Neural progenitor cell (in vitro differentiated cells): ENCODE measurements at regions not wholly inside any gene's neighbourhood (a gene's known extent, or its start where the extent isn't known, plus 50 kb on each side); places are given as distances from the start of the nearest gene placed in this dataset.

ENCODE experiments used
- DNase-seq: peaks from one replicate; pipeline ENCODE4 v3.0.0-alpha.2; 2016; ENCODE audit warnings: low spot score
- H2AFZ ChIP-seq: fragments of 200-600 bp; sonication (generic); replicated peaks from 2 replicates; pipeline ENCODE4 v1.6.1; 2016; ENCODE audit warnings: antibody characterized with exemption
- H3F3A ChIP-seq: fragments of 200-600 bp; sonication (generic); 2 replicates; pipeline ENCODE4 v1.6.1; 2016; ENCODE audit warnings: antibody characterized with exemption, low read depth
- H3K27ac ChIP-seq: fragments of 200-600 bp; sonication (generic); 2 replicates; pipeline ENCODE4 v1.5.1; 2016; ENCODE audit warnings: mild to moderate bottlenecking
- H3K27me3 ChIP-seq: fragments of 200-600 bp; sonication (generic); 2 replicates; pipeline ENCODE4 v1.6.1; 2016; ENCODE audit warnings: mild to moderate bottlenecking, moderate library complexity
- H3K36me3 ChIP-seq: fragments of 200-600 bp; sonication (generic); 2 replicates; pipeline ENCODE4 v1.5.1; 2016
- H3K4me1 ChIP-seq: fragments of 200-600 bp; sonication (generic); 2 replicates; pipeline ENCODE4 v1.6.1; 2016; ENCODE audit warnings: mixed run types
- H3K4me2 ChIP-seq: fragments of 200-600 bp; sonication (generic); 2 replicates; pipeline ENCODE4 v1.6.1; 2016
- H3K4me3 ChIP-seq: fragments of 200-600 bp; sonication (generic); 2 replicates; pipeline ENCODE4 v1.5.1; 2016
- H3K79me2 ChIP-seq: fragments of 200-600 bp; sonication (generic); 2 replicates; pipeline ENCODE4 v1.6.1; 2016; ENCODE audit warnings: low read depth
- H3K9ac ChIP-seq: fragments of 200-600 bp; sonication (generic); 2 replicates; pipeline ENCODE4 v1.6.1; 2016
- H3K9me3 ChIP-seq: fragments of 200-600 bp; sonication (generic); 2 replicates; pipeline ENCODE4 v1.5.1; 2016; ENCODE audit warnings: low read depth
- H4K20me1 ChIP-seq: fragments of 200-600 bp; sonication (generic); 2 replicates; pipeline ENCODE4 v1.6.1; 2016; ENCODE audit warnings: low read depth
- H3K27ac Mint-ChIP-seq: 3 replicates; pipeline ENCODE4 v1.8.0; 2021; ENCODE audit warnings: mixed read lengths
- H3K27me3 Mint-ChIP-seq: 2 replicates; pipeline ENCODE4 v1.8.0; 2022; ENCODE audit warnings: low read depth, mild to moderate bottlenecking, inconsistent platforms, moderate library complexity, mixed read lengths; ENCODE audit not compliant: insufficient read depth
- H3K36me3 Mint-ChIP-seq: 3 replicates; pipeline ENCODE4 v1.8.0; 2021; ENCODE audit warnings: mixed read lengths
- H3K4me1 Mint-ChIP-seq: 3 replicates; pipeline ENCODE4 v1.8.0; 2021; ENCODE audit warnings: mixed read lengths
- H3K4me3 Mint-ChIP-seq: 3 replicates; pipeline ENCODE4 v1.8.0; 2021; ENCODE audit warnings: mild to moderate bottlenecking, moderate library complexity, mixed read lengths
- H3K9me3 Mint-ChIP-seq: 3 replicates; pipeline ENCODE4 v1.8.0; 2020; ENCODE audit warnings: mixed read lengths
- EZH2 ChIP-seq: fragments of 200-600 bp; sonication (generic); IDR thresholded peaks from 2 replicates; pipeline ENCODE4 v1.6.1; 2017; ENCODE audit warnings: antibody characterized with exemption, mild to moderate bottlenecking, moderate library complexity
- EZH2phosphoT487 ChIP-seq: fragments of 200-600 bp; sonication (generic); IDR thresholded peaks from 2 replicates; pipeline ENCODE4 v1.6.1; 2017; ENCODE audit warnings: antibody characterized with exemption
- TF ChIP-seq, protein P1 (sequence below): fragments of 200-600 bp; sonication (generic); IDR thresholded peaks from 2 replicates; pipeline ENCODE4 v1.5.1; 2017; ENCODE audit warnings: antibody characterized with exemption, mild to moderate bottlenecking

GRCh38 chr5:168162464-168162863 lies 129.0 kb upstream of the WWC1 start:
- Mint-ChIP-seq H3K36me3 (peaks cover 8% of the 10 kb centered on the region), H3K4me3 (no peak overlapping the region), H3K9me3 (no peaks in the 10 kb centered on the region), H3K27ac (peak overlapping the region; percentile 83), H3K27me3 (peaks cover 5% of the 10 kb centered on the region), H3K4me1 (peaks cover 64% of the 10 kb centered on the region)
- peaks cover 27% of the 10 kb centered on the region for H3F3A ChIP-seq
- no peak overlapping the region for H3K9ac ChIP-seq
- H3K27me3 ChIP-seq = no peaks in the 10 kb centered on the region
- TF ChIP-seq EZH2 = no peak
- TF ChIP-seq, protein P1, sequence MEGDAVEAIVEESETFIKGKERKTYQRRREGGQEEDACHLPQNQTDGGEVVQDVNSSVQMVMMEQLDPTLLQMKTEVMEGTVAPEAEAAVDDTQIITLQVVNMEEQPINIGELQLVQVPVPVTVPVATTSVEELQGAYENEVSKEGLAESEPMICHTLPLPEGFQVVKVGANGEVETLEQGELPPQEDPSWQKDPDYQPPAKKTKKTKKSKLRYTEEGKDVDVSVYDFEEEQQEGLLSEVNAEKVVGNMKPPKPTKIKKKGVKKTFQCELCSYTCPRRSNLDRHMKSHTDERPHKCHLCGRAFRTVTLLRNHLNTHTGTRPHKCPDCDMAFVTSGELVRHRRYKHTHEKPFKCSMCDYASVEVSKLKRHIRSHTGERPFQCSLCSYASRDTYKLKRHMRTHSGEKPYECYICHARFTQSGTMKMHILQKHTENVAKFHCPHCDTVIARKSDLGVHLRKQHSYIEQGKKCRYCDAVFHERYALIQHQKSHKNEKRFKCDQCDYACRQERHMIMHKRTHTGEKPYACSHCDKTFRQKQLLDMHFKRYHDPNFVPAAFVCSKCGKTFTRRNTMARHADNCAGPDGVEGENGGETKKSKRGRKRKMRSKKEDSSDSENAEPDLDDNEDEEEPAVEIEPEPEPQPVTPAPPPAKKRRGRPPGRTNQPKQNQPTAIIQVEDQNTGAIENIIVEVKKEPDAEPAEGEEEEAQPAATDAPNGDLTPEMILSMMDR = no peak
- TF ChIP-seq EZH2phosphoT487 = no peak
- H4K20me1 ChIP-seq = no peaks in the 10 kb centered on the region
- H3K79me2 ChIP-seq = no peaks in the 10 kb centered on the region
- no peak overlapping the region for H3K4me3 ChIP-seq
- no peak overlapping the region for H3K4me2 ChIP-seq
- H3K27ac ChIP-seq = no peak overlapping the region
- H3K4me1 ChIP-seq = peaks cover 47% of the 10 kb centered on the region
- DNase-seq = peak; percentile 29
- H3K36me3 ChIP-seq = no peaks in the 10 kb centered on the region
- no peak overlapping the region for H2AFZ ChIP-seq
- H3K9me3 ChIP-seq = no peaks in the 10 kb centered on the region

- Histone ChIP-seq H3F3A (peaks cover 27% of the 10 kb centered on the region), H3K27me3 (no peaks in the 10 kb centered on the region), H2AFZ (no peak overlapping the region), H3K27ac (no peak overlapping the region), H3K4me1 (peaks cover 47% of the 10 kb centered on the region), H3K4me3 (no peak overlapping the region), H3K79me2 (no peaks in the 10 kb centered on the region), H3K9me3 (no peaks in the 10 kb centered on the region), H3K4me2 (no peak overlapping the region), H3K9ac (no peak overlapping the region), H4K20me1 (no peaks in the 10 kb centered on the region), H3K36me3 (no peaks in the 10 kb centered on the region)
- TF ChIP-seq, protein P1 = no peak
- TF ChIP-seq EZH2 (no peak), EZH2phosphoT487 (no peak)
- DNase-seq = no peak
- H3K27ac Mint-ChIP-seq = peak overlapping the region; percentile 73
- peak overlapping the region; percentile 2 for H3K4me3 Mint-ChIP-seq
- peaks cover 3% of the 10 kb centered on the region for H3K27me3 Mint-ChIP-seq
- no peaks in the 10 kb centered on the region for H3K9me3 Mint-ChIP-seq
- peaks cover 10% of the 10 kb centered on the region for H3K36me3 Mint-ChIP-seq
- peaks cover 67% of the 10 kb centered on the region for H3K4me1 Mint-ChIP-seq
Observed at GRCh38 chr5:168163966-168164365, 127.5 kb upstream of the WWC1 start.

GRCh38 chr5:168165221-168165914 lies 126.1 kb upstream of the WWC1 start:
- Histone ChIP-seq H3F3A (peaks cover 27% of the 10 kb centered on the region), H3K27ac (peak overlapping the region; percentile 15), H3K4me2 (peak overlapping the region; percentile 74), H3K27me3 (no peaks in the 10 kb centered on the region), H3K9ac (no peak overlapping the region), H3K9me3 (no peaks in the 10 kb centered on the region), H3K4me1 (peaks cover 39% of the 10 kb centered on the region), H3K36me3 (no peaks in the 10 kb centered on the region), H4K20me1 (no peaks in the 10 kb centered on the region), H3K79me2 (no peaks in the 10 kb centered on the region), H3K4me3 (peak overlapping the region; percentile 21), H2AFZ (no peak overlapping the region)
- Mint-ChIP-seq H3K9me3 (no peaks in the 10 kb centered on the region), H3K27me3 (peaks cover 7% of the 10 kb centered on the region), H3K27ac (peak overlapping the region; percentile 90), H3K4me1 (peaks cover 60% of the 10 kb centered on the region), H3K36me3 (peaks cover 13% of the 10 kb centered on the region), H3K4me3 (no peak overlapping the region)
- TF ChIP-seq, protein P1 = no peak
- TF ChIP-seq EZH2 (no peak), EZH2phosphoT487 (no peak)
- peak; percentile 69 for DNase-seq
